Keratinocyte (primary cell): ENCODE measurements at regions not wholly inside any gene's neighbourhood (a gene's known extent, or its start where the extent isn't known, plus 50 kb on each side); places are given as distances from the start of the nearest gene placed in this dataset.

Source experiments
- DNase-seq: peaks from one replicate; pipeline ENCODE4 v3.0.0-alpha.2; 2011; ENCODE audit warnings: low read depth, missing footprints, low spot score
- FAIRE-seq: peaks from 2 replicates; lab custom pipeline; 2011; peaks lifted over from hg19 to GRCh38; lab: Jason Lieb, UNC
- H2AFZ ChIP-seq: 2 replicates; pipeline ENCODE4 v1.6.0; 2012; ENCODE audit warnings: low read length, control low read depth, inconsistent platforms; ENCODE audit not compliant: control insufficient read depth
- H3K27ac ChIP-seq: 2 replicates; pipeline ENCODE4 v1.5.1; 2011; ENCODE audit warnings: low read length; ENCODE audit not compliant: control insufficient read depth, insufficient read depth
- H3K27me3 ChIP-seq: 3 replicates; pipeline ENCODE4 v1.6.0; 2011; ENCODE audit warnings: low read length; ENCODE audit not compliant: control insufficient read depth, insufficient read depth; ENCODE audit errors: extremely low read depth
- H3K36me3 ChIP-seq, 2 experiments: 2 replicates in 1 of 2; 3 replicates in 1 of 2; pipeline ENCODE4 v1.5.1; 2011; ENCODE audit warnings: low read length in 2 of 2, mild to moderate bottlenecking in 1 of 2; ENCODE audit not compliant: control insufficient read depth in 2 of 2, insufficient read depth in 2 of 2; ENCODE audit errors: extremely low read depth in 1 of 2
- H3K4me1 ChIP-seq: 3 replicates; pipeline ENCODE4 v1.5.1; 2011; ENCODE audit warnings: low read length; ENCODE audit not compliant: control insufficient read depth, insufficient read depth; ENCODE audit errors: extremely low read depth
- H3K4me2 ChIP-seq: 3 replicates; pipeline ENCODE4 v1.6.0; 2011; ENCODE audit warnings: low read depth, low read length; ENCODE audit not compliant: control insufficient read depth, insufficient read depth; ENCODE audit errors: extremely low read depth
- H3K4me3 ChIP-seq, 3 experiments: fragments of 200-600 bp in 1 of 3; sonication (generic) in 1 of 3; 2 replicates in 2 of 3; 3 replicates in 1 of 3; pipeline ENCODE4 v1.5.1; 2011 to 2016; ENCODE audit warnings: low read length in 3 of 3, mild to moderate bottlenecking in 3 of 3, control low read depth in 2 of 3, inconsistent platforms in 1 of 3, low read depth in 1 of 3, mixed read lengths in 1 of 3, mixed run types in 1 of 3, moderate library complexity in 1 of 3; ENCODE audit not compliant: control insufficient read depth in 2 of 3, insufficient read depth in 2 of 3; ENCODE audit errors: extremely low read depth in 1 of 3
- H3K79me2 ChIP-seq: 2 replicates; pipeline ENCODE4 v1.6.0; 2012; ENCODE audit warnings: low read length; ENCODE audit not compliant: control insufficient read depth, insufficient read depth
- H3K9ac ChIP-seq: 3 replicates; pipeline ENCODE4 v1.6.0; 2011; ENCODE audit warnings: low read length; ENCODE audit not compliant: control insufficient read depth, insufficient read depth; ENCODE audit errors: extremely low read depth
- H3K9me1 ChIP-seq: 3 replicates; pipeline ENCODE4 v1.6.0; 2011; ENCODE audit warnings: low read length; ENCODE audit not compliant: control insufficient read depth, insufficient read depth; ENCODE audit errors: extremely low read depth
- H3K9me3 ChIP-seq: 2 replicates; pipeline ENCODE4 v1.5.1; 2012; ENCODE audit warnings: low read depth, low read length; ENCODE audit not compliant: control insufficient read depth
- H4K20me1 ChIP-seq: 3 replicates; pipeline ENCODE4 v1.6.0; 2011; ENCODE audit warnings: low read length; ENCODE audit not compliant: control insufficient read depth, insufficient read depth; ENCODE audit errors: extremely low read depth
- CTCF ChIP-seq, 3 experiments: IDR thresholded peaks in 1 of 3; conservative IDR thresholded peaks in 1 of 3; optimal IDR thresholded peaks in 1 of 3; 2 replicates in 2 of 3; 3 replicates in 1 of 3; pipeline versions ENCODE3 to v1.5.1; 2011; ENCODE audit warnings: low read length in 3 of 3, mild to moderate bottlenecking in 3 of 3, moderate library complexity in 2 of 3, control low read depth in 1 of 3, inconsistent platforms in 1 of 3; ENCODE audit not compliant: insufficient read depth in 2 of 3; ENCODE audit errors: extremely low read depth in 1 of 3
- EZH2 ChIP-seq: IDR thresholded peaks from one replicate; pipeline ENCODE4 v1.6.1; 2012; ENCODE audit warnings: inconsistent platforms, mild to moderate bottlenecking, low read length, moderate library complexity
- dilution Hi-C: fragments of 300-500 bp; cut with MboI; formaldehyde crosslinking; loops from one replicate; pipeline ENCODE4 v1.7.0; 2020; ENCODE audit warnings: low sequenced_read_pairs; ENCODE audit not compliant: extremely low pct_ligation_motif_present

- Histone ChIP-seq H3K4me2 (peak overlapping the region; percentile 42), H3K27ac (peak overlapping the region; percentile 11), H3K27me3 (no peaks in the 10 kb centered on the region), H3K79me2 (no peaks in the 10 kb centered on the region), H3K9me1 (no peaks in the 10 kb centered on the region), H3K9ac (no peak overlapping the region), H4K20me1 (no peaks in the 10 kb centered on the region), H2AFZ (no peak overlapping the region), H3K4me1 (peaks cover 47% of the 10 kb centered on the region), H3K9me3 (no peaks in the 10 kb centered on the region), H3K36me3 (no peaks in the 10 kb centered on the region), H3K4me3 (no peak overlapping the region)
- dilution Hi-C loops = no loop called here
- FAIRE-seq (peak; percentile 46), DNase-seq (no peak)
- no peak for TF ChIP-seq EZH2
- TF ChIP-seq CTCF (optimal IDR thresholded peaks at IDR 0.05 in 1 of 3, IDR thresholded peaks at IDR 0.05 in 1 of 3, conservative IDR thresholded peaks at IDR 0.05 in 1 of 3; ENCODE audit: extremely low read depth in 1 of 3, insufficient read depth in 2 of 3, low read length in 3 of 3) = no peak
Measured at GRCh38 chr10:3527869-3528268, 257.1 kb downstream of the KLF6 start.

DNA sequence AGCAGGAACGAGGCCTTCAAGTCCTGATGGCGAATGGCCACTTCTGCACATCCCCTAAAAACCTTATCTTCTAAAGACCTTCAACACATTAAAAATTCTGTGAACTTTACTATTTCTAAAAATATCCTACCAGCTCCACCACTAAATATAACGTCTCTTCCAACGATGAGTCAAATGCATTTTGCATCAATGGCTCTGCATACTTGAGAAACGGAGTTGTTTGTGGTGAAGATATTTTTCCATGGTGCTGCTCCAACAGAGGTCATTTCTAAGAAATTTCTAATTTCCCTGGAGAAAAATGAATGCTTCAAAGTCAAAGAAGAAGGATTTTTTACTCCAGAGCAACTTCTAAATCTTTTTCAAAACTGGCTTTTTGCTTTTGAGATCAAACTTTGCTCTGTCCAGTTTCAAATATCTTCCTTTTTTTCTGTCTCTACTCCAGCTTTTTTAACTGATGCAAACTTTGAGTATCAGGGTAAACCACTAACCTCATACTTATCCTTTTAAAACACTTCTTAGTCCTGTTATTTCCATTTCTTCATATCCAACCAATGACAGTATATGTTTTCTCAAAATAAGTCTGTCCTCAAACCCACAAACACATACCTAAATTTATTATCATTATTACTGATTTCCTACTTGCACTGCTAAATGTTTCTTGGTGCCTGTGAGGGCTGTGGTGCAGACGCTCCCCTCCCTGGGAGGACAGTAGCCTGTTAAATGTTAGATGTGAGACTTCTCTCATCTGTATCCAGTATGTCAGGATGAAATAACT is 258.1 kb downstream of the KLF6 start:
- Histone ChIP-seq H4K20me1 (no peaks in the 10 kb centered on the region), H2AFZ (no peak overlapping the region), H3K9me3 (no peaks in the 10 kb centered on the region), H3K27ac (no peak overlapping the region), H3K9me1 (no peaks in the 10 kb centered on the region), H3K36me3 (no peaks in the 10 kb centered on the region), H3K4me2 (no peak overlapping the region), H3K9ac (no peak overlapping the region), H3K27me3 (no peaks in the 10 kb centered on the region), H3K4me1 (peaks cover 40% of the 10 kb centered on the region), H3K79me2 (no peaks in the 10 kb centered on the region), H3K4me3 (no peak overlapping the region)
- no peak for DNase-seq
- no peak for FAIRE-seq
- dilution Hi-C loops = no loop called here
- no peak for TF ChIP-seq CTCF (optimal IDR thresholded peaks at IDR 0.05 in 1 of 3, IDR thresholded peaks at IDR 0.05 in 1 of 3, conservative IDR thresholded peaks at IDR 0.05 in 1 of 3; ENCODE audit: extremely low read depth in 1 of 3, insufficient read depth in 2 of 3, low read length in 3 of 3)
